CD4-positive, alpha-beta T cell treated with Interferon gamma for 1 hour (primary cell): ENCODE measurements at regions not wholly inside any gene's neighbourhood (a gene's known extent, or its start where the extent isn't known, plus 50 kb on each side); places are given as distances from the start of the nearest gene placed in this dataset.
"Not testable (repeated sequence)": the region's sequence is repeated elsewhere in the genome, so short reads cannot be mapped to it uniquely, and the experiment has no call there.

Experiments used
- DNase-seq: peaks from one replicate; pipeline ENCODE4 v3.0.0-alpha.2; 2020

DNA sequence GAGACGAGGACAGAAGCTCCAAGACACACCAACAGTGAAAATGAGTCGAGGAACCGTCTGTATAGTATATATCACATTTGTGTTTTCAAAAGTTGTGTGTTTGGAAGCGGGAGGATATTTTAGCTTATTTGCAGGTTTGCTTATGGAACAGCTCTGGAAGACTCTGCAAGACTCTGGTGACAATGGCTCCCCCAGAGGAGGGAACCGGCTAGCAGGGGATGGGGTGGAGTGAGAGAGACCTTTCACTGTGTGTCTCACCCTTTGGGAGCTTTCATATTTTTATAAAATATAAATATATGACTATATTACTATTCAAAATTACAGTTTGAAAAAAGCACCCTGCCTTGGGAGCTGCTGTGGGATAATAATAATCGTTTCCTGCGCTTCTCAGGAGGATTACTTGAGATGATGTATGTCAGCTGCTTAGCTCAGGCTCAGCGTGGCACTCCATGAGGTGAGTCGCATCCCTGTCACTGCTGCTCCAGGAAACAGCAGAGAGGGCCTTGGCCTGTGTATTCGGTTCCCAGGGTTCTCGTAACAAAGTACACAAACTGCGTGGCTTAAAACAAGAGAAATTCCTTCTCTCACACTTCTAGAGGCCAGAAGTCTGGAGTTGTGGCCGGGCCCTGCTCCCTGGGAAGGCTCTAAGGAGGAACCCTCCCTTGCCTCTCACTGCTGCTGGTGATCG is 183.9 kb downstream of the FAM43A start:
- no peak for DNase-seq

GRCh38 chr3:194870394-194871110 is 184.9 kb downstream of the FAM43A start:
- no peak for DNase-seq

DNA sequence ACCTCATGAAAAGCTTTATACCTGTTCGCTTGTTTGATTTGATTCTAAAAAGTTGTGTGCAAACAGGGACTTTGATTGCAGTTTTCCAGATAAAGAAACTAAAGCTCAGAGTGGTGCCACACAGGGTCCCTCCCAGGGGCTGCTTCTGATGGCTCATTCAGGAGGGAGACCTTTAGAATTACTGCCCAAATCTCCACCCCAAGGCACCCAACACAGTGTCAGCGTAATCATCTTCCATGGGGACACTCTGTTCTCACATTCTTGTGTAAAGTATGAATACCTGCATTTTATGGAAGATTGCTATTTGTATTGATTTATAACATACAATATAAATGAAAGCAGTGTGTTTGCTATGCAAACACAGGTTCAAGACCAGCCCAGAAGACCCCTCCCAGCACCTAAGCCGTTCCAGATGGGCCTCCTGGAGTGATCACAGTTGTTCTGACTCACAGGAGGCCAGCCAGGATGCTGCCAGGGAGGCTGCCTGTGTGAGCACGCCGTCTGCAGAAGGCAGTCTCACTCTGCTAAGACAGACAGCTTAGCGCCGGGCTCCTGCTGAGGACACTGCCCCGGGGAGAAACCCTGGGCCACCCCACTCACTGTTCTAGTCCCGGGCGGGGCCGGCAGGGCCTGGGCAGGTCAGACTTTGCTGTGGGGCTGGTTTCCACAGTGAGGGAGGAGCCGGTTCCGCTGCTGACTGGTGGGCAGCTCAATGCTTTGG is 185.6 kb downstream of the FAM43A start:
- DNase-seq: peak; percentile 34

DNA sequence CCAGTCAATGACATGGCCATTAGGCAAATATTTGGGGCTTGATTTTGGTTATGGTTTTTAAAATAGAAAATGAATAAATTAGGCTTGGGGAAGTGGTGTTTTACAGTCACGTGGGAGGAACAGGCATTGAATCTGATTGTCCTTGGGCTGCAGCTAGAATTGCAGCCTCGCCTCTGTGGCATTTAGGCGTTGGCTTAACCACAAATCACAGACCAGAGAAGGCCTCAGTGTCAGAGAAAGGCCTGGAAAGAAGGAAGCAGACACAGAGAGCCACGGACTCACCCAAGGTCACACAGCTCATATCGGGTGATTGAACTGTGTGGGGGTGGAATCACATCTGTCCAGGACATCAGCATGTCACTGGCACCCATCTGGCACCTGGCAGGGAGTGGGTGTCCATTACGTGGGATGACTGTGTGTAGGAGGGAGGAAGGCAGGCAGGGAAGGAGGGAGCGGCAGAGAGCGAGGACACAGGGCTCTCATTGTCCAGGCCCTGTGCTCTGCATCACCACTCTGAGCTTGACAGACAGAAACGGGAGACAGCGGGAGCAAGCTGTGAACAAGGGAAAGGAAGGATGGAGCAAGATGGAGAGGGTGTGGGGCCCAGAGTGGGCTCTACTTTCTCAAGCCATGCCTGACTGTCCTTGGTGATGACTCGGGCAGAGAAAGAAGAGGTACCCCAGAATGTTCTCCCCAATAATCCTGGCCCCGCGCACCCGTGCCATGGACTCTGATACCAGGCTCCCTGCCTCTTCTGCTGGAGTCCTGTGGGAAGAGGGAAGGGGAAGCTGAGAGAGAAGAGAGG is 186.4 kb downstream of the FAM43A start:
- peak; percentile 45 for DNase-seq

GRCh38 chr3:194872669-194872977 is 186.9 kb downstream of the FAM43A start:
- no peak for DNase-seq

DNA sequence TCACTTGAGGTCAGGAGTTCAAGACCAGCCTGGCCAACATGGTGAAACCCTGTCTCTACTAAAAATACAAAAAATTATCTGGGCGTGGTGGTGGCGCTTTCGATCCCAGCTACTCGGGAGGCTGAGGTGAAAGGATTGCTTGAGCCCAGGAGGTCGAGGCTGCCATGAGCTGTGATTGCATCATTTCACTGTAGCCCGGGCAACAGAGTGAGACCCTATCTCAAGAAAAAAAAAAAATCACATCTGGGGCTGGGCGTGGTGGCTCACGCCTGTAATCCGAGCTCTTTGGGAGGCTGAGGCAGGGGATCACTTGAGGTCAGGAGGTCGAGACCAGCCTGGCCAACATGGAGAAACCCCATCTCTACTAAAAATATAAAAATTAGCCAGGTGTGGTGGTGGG is 187.8 kb downstream of the FAM43A start:
- not testable (repeated sequence) for DNase-seq

DNA sequence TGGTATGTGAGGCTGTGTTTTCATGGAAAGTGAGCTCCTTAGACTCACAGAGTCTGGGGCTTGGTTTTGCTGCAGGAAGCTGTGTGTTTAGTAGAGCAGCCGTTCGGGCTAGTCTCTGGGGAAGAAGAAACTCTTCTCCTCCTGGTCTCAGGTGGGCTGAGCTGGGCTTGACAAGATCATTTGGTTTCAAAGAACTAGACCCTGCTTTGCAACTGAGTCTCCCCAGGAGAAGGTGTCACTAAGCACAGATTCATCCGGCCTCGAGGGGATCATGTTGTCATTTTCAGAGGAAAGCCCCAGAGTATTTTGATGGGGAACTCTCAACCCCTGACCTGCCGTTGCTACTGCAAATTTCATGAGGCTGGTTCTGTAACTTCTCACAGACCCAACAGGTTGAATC is 188.5 kb downstream of the FAM43A start:
- no peak for DNase-seq

DNA sequence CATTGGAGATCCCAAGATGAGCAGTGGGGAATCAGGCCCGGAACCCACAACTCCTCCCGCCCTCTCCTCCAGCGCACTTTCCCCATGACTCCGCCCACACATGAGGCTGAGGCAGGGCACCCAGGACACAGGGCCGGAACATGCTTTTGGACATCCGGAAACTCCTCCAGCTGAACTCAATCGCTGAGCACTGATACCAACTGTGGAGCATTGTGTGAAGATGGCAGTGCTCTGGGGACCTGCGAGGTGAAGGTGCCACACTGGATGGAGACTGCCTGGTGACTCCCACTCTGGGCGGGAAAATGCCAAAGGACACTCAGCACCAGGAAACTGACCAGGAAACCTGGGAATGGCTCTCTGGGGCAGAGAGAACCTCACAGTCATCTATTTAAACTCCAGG is 189.1 kb downstream of the FAM43A start:
- no peak for DNase-seq

GRCh38 chr3:194875581-194876402 is 190.1 kb downstream of the FAM43A start:
- no peak for DNase-seq

DNA sequence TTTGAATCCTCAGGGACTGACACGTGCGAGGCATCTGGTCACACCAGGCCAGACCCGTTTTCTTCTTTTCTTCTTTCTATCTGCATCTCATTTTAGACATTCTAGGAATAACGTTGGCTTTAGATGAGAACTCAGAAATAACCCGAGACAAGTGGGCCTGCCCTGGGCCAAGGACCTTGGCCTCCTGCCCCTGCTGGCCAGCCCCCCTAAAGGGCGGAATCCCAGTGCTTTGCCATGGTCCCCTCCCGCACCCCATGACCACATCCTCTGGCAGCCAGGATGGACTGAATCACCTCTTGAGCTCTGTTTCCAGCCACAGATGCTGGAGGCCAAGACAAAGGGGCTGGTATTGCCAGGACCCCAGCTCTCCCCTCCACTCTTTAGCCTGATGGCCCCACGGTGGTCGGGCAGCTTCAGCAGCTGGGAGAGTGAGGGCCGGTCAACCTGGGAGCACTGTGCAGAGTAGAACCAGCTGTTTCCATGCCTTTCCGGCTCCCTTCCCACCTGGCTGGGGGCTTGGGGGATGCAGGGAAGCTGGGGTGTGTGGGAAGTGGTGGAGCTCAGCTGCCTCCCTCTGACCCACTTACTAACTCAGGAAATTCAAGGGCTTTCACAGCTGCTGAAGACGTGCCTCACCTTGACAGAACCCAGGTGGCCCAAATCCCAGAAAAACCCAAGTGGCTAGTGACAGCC is 190.9 kb downstream of the FAM43A start:
- DNase-seq: no peak

GRCh38 chr3:194877291-194878119 is 191.8 kb downstream of the FAM43A start:
- no peak for DNase-seq

DNA sequence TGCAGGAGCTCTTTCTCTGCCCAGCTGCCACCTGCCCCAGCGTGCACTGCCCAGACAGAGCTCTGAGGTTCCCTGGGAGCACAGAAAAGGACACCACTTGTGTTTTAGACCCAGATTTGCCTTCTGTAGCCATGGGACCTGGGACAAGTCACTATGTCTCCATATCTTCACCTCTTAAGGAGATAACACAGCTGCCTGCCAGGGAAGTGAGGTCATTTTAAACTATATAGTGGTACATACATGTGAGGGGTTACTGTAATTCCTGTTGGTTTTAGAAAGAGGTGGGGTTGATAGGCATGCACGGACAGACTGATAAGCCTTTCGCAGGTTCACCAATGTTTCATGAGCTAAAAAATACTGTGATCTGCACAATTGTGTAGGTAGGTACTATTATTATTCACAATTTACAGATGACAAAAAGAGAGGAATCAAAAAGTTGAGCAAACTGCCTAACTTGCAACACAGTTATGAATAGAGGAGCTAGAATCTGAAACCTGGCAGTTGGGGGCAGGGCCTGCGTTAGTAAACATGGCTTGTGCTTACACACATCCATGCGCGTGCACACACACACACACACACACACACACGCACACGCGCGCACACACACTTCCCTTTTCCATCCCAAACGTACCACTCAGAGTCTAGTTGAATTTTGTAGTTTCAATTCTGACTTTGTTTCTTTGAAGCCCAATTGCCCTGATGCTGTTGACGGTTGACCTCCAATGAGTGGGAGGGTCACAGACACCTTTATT is 193.6 kb downstream of the FAM43A start:
- DNase-seq: peak; percentile 55

DNA sequence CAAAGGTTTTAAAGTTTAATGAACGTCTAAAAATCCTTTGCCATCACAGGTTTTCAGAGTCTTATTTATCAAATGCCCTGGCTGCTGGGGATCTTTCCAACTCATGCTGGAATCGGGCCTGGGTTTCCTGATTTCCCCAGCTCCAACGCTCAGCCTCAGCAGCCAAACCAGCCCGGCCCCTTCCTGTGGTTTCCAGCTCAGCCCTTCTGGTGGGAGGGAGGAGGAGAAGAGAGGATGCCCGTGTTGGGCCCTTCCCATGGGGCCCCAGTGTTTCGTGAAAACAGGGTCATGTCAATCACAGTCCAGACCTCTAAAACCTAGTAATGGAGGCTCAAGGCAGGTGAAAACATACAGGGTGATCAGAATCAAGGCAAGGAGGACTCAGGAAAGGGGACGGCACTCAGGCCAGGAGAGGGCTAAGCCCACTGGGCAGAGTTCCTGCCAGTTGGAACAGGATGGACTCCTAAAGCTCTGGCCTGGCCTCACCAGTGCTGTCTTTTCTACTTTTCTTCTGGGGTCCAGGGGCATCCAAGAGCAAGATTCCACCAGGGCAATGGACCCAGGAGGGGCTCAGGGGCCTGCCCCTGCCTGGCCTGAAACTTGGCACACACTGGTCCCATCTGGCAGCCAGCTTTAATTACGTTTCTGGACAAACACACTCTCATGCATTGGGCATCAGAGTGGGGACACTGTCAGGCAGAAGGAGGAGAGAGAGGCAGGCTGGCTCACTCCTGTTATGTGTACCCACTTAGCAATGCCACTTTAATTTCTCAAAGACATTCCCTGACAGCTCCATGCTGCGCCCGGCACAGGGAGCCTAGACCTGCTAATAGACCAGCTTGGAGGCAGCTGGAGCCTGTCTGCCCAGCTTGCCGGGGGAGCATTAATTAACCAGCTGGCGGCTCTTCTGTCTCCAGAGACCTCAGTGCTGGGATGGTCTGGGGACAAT is 194.6 kb downstream of the FAM43A start:
- DNase-seq: no peak

DNA sequence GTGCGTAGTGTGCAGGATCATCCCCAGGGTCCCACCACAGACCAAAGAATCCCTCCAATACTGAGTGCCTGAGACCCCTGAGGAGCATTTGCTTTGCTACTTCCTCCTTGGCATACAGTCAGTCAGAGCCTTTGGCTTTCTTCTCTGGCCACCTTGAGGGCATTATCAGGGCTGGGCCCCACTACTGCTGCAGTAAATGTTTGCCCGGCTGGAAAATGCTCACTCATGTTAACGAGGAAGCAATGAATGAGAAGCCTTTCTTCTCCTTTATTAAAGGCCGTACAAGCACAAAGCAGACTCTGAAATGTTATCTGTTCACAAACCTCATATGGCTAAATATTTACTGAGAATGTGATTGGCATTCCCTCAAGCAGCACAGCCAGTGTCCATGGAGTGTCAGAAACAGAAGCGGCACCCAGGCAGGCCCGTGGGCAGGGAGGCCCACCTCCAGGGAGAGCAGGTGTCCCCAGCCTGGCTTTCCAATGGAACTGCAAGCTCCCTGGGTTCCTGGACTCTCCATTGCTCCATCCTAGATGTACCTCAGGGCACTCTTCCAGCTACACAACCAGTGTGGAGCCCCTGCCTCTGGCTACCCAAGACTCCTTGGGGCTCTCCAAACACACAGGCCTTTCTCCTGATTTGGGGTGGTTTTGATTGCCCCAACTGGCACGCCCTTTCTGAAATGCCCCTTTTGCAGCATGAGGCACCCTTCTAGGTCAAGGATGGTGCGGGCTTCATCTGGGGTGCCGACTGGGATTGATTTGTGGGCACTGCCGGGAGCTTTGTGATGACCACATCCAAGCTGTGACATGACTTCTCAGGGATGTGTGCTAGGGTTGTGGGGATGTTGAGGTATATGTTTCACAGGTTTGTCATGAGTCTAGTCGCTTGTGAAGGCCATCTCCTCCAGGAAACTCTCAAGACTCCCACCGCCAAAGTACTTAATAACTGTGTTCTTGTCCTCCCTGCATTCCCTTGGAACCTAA is 195.6 kb downstream of the FAM43A start:
- no peak for DNase-seq

GRCh38 chr3:194884649-194885315 is 199.1 kb downstream of the FAM43A start:
- DNase-seq: no peak

- no peak for DNase-seq
Observed at GRCh38 chr3:194885766-194886165, 200.1 kb downstream of the FAM43A start.

DNA sequence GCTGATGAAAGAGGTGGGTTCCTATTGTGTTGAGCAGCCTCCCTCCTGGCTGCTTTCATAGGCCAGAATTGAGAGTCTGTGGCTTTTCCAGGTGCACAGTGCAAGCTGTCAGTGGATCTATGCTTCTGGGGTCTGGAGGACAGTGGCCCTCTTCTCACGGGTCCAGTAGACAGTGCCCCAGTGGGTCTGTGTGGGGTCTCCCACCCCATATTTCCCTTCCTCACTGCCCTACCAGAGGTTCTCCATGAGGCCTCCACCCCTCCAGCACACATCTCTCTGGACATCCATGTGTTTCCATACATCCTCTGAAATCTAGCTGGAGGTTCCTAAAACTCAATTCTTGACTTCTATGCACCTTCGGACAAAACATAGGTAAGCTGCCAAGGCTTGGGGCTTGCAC is 201.2 kb downstream of the FAM43A start:
- DNase-seq: no peak
